SW480 (cell line): ENCODE measurements at regions not wholly inside any gene's neighbourhood (a gene's known extent, or its start where the extent isn't known, plus 50 kb on each side); places are given as distances from the start of the nearest gene placed in this dataset.

Experiments used
- DNase-seq: peaks from one replicate; pipeline ENCODE4 v3.0.0-alpha.2; 2016; ENCODE audit warnings: low spot score

DNA sequence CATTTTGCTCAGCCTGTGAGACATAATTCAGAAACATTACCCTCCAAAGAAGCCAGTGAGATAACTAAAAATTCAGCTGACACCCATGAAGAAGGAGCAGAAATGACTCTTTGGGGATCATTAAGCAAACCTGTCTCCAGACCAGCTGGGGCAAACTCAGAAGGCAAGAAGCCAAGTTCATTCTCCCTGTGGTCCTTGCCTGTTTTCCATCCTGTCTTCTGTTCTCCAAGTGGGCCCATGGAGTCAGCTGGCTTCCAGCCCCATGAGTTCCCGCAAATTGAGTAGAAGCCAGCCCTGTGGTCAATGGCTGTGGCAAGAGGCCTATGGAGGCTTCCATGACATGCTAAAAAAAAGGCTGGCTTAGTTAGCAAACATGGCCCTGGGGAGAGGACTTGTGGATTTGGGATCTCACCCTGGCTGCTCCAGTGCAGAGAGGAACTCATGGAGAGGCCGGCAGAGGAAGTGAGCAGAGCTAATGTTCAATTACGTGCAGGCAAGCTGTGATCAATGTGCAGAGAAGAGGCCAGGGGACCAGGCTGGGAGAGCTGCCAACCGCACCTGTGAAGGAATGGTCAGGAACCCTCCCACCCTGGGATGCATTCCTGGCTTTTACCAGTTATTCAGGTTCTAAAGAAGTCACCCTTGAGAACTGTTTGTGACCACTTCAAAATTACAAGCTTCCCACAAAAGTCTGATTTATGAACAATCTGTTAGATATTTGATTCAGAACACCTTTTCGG lies 229.1 kb downstream of the TSHZ3 start:
- DNase-seq = no peak

DNA sequence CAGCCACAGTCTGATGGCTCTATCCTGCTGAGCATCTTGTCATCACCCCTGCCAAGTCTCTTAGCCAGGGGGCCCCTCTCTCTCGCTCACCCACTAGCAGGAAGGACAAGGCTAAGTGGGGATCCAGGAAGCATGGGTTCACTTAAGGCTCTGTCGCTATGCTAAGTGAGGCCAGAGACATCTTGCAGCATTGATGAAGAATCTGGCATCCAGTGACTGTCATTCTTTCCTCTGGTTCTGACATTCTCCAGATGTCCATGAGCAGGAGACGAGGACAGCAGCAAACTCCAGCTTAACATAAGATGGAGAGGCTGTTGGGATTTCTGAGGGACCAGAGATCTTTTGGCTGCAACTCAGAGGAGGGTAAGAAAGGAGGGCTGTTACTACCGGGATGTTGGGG lies 230.2 kb downstream of the TSHZ3 start:
- no peak for DNase-seq

DNA sequence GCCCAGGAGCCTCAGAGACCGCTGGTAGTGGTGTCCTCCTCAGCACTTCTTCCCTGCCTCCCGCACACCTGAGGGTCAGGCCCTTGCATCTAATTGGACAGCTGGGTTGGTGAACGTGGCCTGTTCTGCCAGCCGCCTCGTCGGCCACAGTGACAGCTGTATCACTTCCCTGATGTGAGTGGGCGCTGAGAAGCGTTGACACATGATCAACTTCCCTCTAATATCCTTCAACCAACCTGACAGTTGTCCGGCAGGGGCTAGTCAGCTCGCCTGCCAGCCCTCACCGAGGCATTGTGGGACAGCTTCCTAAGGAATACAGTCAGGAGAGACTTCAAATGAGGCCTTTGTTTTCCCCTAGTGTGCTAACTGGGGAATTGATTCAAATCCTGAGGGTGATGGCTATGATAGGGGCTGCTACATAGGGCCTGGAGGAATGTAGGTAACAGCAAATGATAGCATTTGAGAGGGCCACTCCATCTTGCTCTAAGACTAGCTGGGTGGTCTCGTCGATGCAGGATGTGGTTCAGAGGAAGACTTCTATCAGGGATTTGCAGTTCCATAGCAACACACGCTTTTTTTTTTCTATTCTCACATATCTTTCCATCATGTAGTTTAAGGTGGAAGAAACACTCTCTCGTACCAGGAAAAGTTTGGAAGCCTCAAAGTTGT lies 230.8 kb downstream of the TSHZ3 start:
- DNase-seq = no peak

DNA sequence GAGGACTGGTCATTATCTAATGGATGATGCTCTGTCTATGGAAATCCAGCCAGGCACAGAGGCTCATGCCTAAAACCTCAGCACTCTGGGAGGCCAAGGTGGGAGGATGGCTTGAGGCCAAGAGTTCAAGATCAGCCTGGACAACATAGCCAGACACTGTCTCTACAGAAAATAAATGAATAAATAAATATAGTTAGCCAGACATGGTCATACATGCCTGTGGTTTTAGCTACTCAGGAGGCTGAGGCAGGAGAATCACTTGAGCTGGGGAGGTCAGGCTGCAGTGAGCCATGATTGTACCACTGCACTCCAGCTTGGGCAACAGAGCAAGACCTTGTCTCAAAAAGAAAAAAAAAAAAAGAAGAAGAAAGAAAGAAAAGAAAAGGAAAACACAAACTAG lies 234.7 kb downstream of the TSHZ3 start:
- DNase-seq = no peak

DNA sequence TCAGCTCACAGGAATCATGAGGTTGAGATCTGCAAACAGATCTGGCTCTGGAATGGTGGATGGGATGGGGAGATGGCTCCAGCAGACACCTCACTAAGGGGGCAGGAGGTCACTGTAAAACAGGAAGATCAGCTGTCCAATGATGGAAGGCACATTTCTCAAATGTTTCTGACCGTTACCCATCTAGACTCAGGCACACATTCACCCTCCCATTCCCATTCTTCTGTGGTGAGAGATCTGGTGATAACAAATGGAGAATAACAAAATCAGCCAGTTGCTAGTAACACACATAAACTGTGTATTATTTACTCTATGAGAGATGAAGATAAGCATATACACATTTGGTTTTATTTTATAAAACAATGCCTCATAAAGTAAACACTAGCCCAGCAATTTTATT lies 235.9 kb downstream of the TSHZ3 start:
- DNase-seq = no peak

DNA sequence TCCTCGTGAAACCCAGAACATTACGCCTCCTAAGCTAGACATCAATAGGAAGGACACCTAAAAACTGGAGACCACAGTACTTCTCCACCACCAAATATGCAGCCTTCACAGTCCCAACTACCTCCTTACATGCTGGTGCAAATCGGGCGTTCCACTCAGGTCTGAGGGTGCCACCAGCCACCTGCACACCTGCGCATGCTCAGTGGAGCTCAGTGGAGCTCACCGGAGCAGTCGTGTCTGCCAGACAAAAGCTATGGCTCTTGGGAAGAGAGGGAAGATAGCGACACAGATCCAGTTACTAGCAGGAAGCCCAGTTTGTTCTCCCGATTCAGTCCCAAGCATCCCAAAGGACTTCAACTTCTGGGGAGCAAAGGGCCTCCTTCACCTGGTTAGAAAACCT lies 237.1 kb downstream of the TSHZ3 start:
- no peak for DNase-seq

DNA sequence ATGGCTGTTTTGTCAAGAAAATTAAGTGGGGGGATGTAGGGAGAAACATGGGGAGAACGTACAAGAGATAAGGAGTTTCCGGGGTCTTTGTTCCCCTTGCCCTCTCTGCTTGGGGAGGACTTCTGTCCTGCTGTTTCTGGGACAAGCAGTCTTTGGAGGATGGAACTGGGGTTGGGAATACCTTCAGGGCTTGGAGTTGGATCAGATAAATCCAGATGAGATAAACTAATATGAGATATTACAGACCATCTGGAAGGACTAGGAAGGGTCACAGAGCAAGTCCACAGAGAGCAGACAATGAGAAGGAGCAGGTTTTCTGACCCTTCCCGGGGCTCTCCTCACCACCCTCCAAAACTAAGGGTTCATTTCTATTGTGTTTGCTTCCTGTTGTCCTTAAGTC lies 237.5 kb downstream of the TSHZ3 start:
- DNase-seq = no peak

DNA sequence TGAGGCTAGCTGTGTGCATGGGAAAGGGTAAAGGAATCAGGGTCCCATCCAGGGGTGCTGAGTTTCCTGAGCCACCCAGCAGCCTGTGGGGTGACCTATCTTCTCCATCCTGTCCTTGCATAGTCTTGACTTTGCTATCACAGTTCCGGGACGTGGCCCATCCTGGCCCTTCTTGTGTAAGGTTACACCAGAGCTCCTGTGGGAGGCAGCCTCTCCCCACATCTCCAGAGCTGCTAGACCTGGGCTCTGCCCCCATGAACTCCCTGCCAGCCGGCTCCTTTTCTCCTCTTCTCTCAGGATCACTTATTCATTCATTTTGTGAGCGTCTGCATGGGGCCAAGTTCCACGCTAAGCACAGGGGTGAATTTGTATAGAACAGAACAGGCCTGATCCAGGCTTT lies 238.9 kb downstream of the TSHZ3 start:
- DNase-seq = peak; percentile 11

DNA sequence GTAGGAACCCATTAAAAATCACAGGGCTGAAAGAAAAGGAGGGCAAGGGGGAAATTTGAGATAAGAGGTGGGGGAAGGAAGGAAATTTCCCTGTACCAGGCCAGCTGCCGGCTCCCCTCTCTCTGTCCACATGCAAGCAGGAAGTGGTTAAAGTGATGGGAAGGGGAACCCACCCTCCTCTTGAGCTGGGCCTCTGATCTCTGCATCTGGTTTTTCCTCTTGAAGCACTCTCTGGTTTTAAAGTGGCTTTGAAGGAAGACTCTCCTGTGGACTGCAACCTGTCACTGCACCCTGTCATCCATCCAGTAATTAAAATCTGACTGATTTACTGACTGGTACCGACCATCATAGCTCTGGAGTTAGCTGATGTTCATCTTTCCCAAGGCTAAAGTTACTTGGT lies 239.6 kb downstream of the TSHZ3 start:
- DNase-seq = no peak

DNA sequence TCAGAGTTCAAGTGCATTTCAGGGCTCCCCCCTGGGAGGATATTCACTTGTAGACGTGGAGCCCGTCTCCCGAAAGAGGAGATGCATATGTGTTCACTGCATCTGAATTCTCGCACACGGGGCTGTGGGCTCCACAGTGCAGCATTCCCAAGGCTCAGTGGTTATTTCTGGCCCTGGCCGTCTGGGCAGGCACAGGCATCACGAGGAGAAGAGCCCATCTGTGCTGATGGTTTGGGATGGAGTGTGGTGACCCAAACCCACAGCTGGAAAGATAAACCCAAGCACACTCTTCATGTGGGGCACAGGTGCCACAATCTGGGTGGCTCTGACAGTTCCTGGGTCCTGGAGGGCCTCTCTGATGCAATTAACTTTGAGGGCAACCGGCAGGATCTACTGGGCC lies 242.1 kb downstream of the TSHZ3 start:
- no peak for DNase-seq

DNA sequence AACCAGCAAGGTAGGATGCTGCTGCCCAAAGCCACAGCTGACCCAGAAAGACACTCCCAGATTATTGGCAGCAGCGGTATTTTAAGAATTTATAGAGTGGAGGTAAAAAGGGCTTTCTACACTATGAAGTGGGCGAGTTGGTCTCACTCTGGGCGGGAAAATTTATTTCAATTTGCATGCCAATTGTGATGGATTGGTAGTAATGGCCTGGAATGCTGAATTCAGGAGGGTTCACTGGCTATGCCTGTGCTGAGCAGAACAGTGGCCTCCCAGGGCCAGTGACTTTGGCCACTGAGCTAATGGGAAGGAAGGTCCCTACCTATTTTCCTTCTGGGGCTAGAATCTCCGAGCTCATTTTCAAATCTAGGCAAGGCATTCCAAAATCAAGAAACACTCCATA lies 243.5 kb downstream of the TSHZ3 start:
- no peak for DNase-seq

DNA sequence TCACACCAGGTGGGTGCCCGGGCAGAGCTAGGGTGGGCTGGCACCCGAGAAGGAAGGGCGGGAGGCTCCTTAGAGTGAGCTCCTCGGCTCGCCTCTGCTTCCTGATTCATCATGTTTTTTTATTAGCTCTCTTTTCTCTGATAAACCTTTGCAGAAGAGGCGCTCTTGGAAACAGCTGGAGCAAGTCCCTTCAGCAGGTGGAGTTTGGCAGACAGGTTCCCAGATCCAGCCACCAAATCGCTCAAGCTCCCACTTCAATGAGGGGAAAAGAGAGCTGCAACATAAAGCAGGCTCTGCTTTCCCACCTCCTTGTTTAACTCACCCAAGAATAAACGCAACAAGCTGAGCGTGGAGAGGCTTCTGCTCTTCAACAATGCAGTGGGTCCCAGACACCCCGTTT lies 244.8 kb downstream of the TSHZ3 start:
- no peak for DNase-seq

DNA sequence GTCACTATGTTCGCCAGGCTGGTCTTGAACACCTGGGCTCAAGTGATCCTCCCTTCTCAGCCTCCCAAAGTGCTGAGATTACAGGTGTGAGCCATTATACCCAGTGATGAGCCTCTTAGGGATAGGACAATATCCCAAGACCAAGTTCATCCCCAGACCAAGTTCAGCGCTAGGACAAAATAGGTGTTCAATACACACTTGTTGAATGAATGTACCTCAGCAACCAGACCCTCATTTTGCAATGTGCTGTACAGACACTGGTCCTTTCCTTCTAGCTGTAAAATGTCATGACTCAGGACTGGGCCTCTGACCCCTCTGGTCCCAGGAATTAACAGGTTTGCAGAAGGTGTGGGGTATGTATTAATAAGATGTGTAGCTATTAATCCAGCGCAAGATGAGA lies 246.0 kb downstream of the TSHZ3 start:
- DNase-seq = no peak

DNA sequence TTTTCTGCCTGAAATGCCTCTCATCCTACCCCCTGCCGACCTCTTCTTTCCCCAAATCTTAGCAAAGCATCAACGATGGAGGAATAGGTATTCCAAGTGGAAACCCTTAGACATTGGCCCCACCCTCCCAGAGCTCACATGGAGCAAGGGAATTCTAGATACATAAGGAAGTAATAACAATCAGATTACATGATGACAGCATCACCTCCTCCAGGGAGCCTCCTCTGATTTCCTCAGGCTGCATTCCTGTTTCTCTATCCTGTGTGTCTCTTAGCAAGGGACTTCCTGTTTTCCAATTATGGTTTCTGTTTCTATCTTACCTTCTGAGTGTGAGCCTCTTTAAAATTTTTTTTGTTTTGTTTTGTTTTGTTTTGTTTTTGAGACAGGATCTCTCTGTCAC lies 246.6 kb downstream of the TSHZ3 start:
- no peak for DNase-seq

DNA sequence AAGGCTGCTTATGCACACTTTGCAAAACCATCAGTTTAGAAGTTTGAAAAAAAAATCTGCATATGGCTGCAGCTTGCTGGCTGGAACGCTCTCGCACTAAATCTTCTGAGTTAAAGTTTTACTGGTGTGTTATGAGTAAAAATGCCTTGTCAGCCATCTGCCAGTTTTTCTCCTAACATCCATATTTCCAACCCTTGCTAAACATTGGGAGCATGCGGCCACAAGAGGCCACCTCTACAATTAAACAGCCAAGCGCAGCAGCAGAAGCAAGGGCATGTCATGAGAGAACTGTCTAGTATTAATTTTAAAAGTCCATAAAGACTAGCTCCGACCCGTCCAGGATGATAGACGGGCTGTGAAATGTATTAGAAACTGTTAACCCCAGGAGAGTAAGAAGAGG lies 248.3 kb downstream of the TSHZ3 start:
- no peak for DNase-seq

DNA sequence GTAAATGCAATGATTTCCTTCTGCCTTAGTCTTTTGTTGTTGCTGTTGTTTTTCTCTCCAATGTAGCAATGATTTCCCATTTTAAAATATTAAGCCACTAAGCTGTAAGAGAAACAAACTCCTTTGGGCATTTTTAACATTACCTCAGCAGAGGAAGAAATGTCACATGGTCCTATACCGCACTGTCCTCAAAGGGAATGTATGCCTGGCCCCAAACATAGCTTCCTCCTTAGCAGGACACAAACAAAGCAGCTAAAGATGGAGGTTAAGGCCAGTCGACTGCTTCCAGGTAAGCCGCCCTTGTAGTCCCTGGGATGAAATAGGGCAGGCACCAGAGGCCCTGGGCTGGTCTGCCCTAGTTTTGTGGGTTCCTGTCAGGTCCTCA lies 249.0 kb downstream of the TSHZ3 start:
- DNase-seq = no peak

DNA sequence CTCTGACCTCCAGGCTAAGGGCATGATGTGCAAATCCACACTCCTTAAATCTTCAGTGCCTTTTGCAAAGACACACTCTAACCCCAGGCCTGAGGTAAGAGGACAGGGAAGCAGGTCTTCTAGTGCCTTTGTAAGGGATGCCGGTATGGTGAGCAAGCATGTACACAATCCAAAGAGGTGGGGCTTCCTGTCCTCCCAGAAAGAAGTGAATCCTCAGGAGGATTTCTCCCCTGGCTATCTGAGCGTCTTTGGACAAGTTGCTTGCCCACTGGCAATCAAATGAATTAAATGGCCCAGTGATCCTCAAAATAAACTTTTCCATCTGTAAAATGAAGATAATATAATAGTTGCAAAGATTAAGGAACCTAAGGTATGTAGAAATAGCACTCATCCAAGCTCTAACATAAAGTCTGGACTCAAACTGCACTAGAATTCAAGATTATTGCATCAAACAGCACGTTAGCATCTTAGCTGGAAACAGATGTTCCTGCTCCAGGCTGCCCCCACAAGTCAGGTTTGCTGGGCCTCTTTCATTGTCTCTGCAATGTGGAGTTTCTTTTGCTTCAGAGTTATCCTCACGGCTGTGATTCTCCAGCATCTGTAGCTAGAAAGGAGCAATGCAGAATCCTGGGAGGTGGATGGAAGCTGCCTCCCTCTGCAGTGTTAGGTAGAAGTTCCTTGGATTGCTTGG lies 249.6 kb downstream of the TSHZ3 start:
- no peak for DNase-seq

DNA sequence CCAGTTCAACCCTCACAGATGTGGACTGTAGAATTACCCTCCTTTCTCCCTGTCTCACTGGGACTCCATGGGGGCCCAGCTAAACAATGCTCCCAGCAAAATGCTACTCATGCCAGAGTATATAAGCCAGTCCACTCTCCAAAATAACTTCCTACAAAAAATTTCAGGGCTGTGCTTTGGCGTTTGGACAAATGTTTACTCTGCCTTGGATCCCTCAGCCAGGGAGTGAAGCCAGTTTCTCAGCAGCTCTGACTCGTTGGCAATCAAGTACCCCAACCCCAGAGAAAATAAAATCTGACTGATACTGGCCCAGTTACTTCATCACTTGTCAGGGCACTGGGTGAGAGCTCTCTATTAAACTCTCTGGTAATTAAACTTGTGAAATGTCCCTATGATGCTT lies 250.4 kb downstream of the TSHZ3 start:
- no peak for DNase-seq

DNA sequence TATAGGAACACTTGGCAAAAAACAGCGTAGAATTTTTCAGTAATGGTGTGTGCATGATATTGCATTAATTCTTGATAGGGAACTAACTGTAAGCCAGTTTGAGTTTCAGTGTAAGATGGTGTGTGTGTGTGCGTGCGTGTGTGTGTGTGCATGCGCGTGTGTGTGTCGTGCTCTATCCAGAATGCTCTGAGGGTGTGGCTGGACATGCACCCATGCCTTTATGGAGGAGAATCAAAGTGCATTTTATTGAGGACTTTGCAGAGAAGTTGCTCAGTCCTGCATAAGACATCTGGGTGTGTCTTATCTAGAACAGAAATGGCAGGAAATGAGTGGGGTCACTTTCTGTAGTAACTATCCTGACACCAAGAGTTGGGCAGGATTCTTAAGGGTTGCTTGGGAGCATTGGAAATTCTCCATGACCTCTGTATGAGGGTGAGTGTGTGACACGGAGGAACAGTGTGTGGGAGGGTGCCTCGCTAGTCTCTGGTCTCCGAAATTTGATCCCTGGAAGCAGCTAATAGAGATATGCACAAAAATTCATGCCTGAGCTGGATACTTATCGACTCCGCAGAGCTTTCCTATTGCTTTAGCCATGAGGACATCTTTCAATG lies 252.2 kb downstream of the TSHZ3 start:
- DNase-seq = no peak

DNA sequence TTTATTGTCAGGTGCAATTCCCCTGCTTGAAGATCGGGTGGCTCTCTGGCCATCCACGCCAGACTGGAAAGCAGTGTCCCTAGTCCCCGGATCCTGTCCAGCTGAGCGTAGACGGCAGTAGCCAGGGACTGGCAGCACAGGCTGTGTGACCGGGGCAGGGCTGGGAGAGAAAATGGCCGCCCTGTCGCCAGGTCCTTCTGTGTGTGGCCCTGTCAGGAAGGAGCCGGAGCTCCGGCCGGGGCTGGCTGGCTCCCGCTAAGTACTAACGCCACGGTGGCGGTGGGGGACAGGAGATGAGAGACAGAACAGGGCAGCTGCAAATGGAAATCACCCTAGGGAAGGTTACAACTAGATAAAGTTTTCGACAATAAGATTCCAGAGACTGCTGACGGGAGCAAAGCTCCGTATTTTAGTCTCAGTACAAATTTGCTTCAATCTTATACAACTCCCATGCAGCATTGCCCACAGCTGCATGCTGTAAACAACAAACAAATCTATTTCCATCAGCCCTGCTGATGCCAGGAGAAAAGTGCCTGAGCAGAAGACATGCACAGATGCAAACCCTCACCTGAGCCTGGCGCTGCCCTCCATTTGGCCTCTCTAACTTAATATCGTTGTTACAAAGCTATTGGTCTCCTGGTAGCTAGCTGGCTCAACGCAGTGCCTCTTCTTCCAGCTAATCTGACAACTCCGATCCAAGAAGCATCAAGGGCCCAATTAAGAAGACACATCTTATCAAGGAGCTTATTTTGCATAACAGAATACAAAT lies 253.0 kb downstream of the TSHZ3 start:
- DNase-seq = no peak

DNA sequence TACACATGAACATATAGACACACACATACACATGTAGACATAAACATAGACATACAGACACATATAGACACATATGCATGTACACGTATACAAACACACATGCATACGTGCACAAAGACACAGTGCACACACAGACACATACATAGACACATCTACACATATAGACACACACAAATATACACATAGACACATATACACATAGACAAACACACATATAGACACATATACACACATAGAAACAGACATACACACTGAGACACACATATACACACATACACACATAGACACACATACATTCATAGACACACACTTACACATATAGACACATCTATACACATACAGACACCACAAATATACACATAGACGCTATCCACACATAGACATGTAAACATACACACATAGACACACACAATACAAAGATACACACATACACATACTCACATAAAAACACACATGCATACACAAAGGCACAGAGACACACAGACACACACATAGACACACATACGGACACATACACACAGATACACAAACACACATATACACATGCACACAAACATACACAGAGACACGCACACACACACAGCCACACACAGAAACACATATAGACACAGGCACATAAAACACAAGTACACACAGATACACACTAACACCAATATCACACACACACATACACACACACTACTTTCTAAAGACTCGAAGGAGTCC lies 254.0 kb downstream of the TSHZ3 start:
- DNase-seq = no peak

DNA sequence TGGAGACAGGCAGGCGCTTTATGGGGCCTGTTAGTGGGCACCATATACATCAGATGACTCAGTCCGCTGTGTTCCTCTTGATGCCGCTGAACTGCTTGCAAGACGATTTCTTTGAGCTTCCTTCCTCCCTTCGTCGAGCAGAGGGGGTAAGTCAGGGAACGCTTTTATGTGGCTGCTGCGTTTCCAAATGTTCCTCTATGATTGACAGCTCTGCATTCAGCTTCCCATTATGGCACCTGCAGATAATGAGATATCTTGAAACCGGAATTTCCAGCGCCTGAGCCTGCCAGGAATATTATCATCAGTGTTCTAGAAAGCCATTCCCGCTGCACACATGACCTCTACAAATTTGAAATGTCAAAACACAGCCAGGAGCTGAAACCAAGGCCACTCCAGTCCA lies 257.0 kb downstream of the TSHZ3 start:
- DNase-seq = no peak
